Neural cell (in vitro differentiated cells): ENCODE measurements at regions not wholly inside any gene's neighbourhood (a gene's known extent, or its start where the extent isn't known, plus 50 kb on each side); places are given as distances from the start of the nearest gene placed in this dataset.
A peak's percentile ranks its signal among the peaks of the same experiment; 100 is the strongest.

Experiments
- H2AFZ ChIP-seq: fragments of 200-600, 300-800 bp; sonication (generic), shearing (Covaris generic); 2 replicates; pipeline ENCODE4 v1.6.0; 2014; ENCODE audit warnings: low read depth, mild to moderate bottlenecking, antibody characterized with exemption, low read length, moderate library complexity
- H3F3A ChIP-seq: fragments of 200-600 bp; shearing (Covaris generic); 2 replicates; pipeline ENCODE4 v1.6.1; 2016; ENCODE audit warnings: mild to moderate bottlenecking, moderate library complexity, mixed read lengths, antibody characterized with exemption, low read length; ENCODE audit not compliant: insufficient read depth, poor library complexity, severe bottlenecking
- H3K27ac ChIP-seq: fragments of 200-600, 300-800 bp; sonication (generic), shearing (Covaris generic); 2 replicates; pipeline ENCODE4 v1.5.1; 2014; ENCODE audit warnings: mild to moderate bottlenecking, low read length, moderate library complexity
- H3K27me3 ChIP-seq: fragments of 300-800, 200-600 bp; sonication (generic), shearing (Covaris generic); 2 replicates; pipeline ENCODE4 v1.6.0; 2014; ENCODE audit warnings: mild to moderate bottlenecking, low read depth, low read length, moderate library complexity; ENCODE audit not compliant: insufficient read depth
- H3K36me3 ChIP-seq: fragments of 300-800, 200-600 bp; sonication (generic), shearing (Covaris generic); 2 replicates; pipeline ENCODE4 v1.5.1; 2014; ENCODE audit warnings: mild to moderate bottlenecking, antibody characterized with exemption, low read length, moderate library complexity; ENCODE audit not compliant: insufficient read depth
- H3K4me2 ChIP-seq: fragments of 300-800, 200-600 bp; sonication (generic), shearing (Covaris generic); 2 replicates; pipeline ENCODE4 v1.6.0; 2014; ENCODE audit warnings: mild to moderate bottlenecking, low read length
- H3K4me3 ChIP-seq: fragments of 300-800, 200-600 bp; sonication (generic), shearing (Covaris generic); 2 replicates; pipeline ENCODE4 v1.5.1; 2014; ENCODE audit warnings: mild to moderate bottlenecking, low read length, moderate library complexity
- H3K79me2 ChIP-seq: fragments of 200-600 bp; shearing (Covaris generic); replicated peaks from 2 replicates; pipeline ENCODE4 v1.6.0; 2014; ENCODE audit warnings: mild to moderate bottlenecking, low read length, moderate library complexity; ENCODE audit not compliant: insufficient read depth
- H3K9ac ChIP-seq: fragments of 300-800, 200-600 bp; sonication (generic), shearing (Covaris generic); 2 replicates; pipeline ENCODE4 v1.6.1; 2016; ENCODE audit warnings: mild to moderate bottlenecking, low read length, mixed read lengths
- H3K9me2 ChIP-seq: fragments of 200-600 bp; shearing (Covaris generic); 2 replicates; pipeline ENCODE4 v1.6.1; 2016; ENCODE audit warnings: mild to moderate bottlenecking, low read length, mixed read lengths; ENCODE audit not compliant: insufficient read depth
- H3K9me3 ChIP-seq: fragments of 200-600, 300-800 bp; sonication (generic), shearing (Covaris generic); 2 replicates; pipeline ENCODE4 v1.6.1; 2016; ENCODE audit warnings: mild to moderate bottlenecking, mixed run types, low read length, moderate library complexity, mixed read lengths
- H4K20me1 ChIP-seq: fragments of 200-600 bp; shearing (Covaris generic); 2 replicates; pipeline ENCODE4 v1.6.1; 2016; ENCODE audit warnings: mild to moderate bottlenecking, mixed run types; ENCODE audit not compliant: insufficient read depth
- CTCF ChIP-seq: fragments of 450-650 bp; IDR thresholded peaks from 2 replicates; pipeline ENCODE4 v1.5.1; 2014; ENCODE audit warnings: antibody characterized with exemption, mild to moderate bottlenecking, moderate library complexity; ENCODE audit not compliant: poor library complexity, severe bottlenecking
- EP300 ChIP-seq: fragments of 450-650 bp; conservative IDR thresholded peaks from 2 replicates; pipeline ENCODE4 v1.6.1; 2014; ENCODE audit warnings: antibody characterized with exemption, mild to moderate bottlenecking, moderate library complexity; ENCODE audit not compliant: poor library complexity, severe bottlenecking
- EZH2 ChIP-seq: fragments of 200-600, 300-800 bp; shearing (Covaris generic), sonication (generic); IDR thresholded peaks from 2 replicates; pipeline ENCODE4 v1.6.1; 2014; ENCODE audit warnings: antibody characterized with exemption, low read length, borderline replicate concordance, mild to moderate bottlenecking; ENCODE audit not compliant: insufficient read depth, poor library complexity, severe bottlenecking
- MXI1 ChIP-seq: fragments of 450-650 bp; conservative IDR thresholded peaks from 2 replicates; pipeline ENCODE4 v1.6.1; 2014; ENCODE audit warnings: antibody characterized with exemption, mild to moderate bottlenecking; ENCODE audit not compliant: poor library complexity, severe bottlenecking
- POLR2AphosphoS5 ChIP-seq: IDR thresholded peaks from 2 replicates; pipeline ENCODE4 v1.6.1; 2012
- RAD21 ChIP-seq: fragments of 450-650 bp; conservative IDR thresholded peaks from 2 replicates; pipeline ENCODE4 v1.6.1; 2014; ENCODE audit warnings: antibody characterized with exemption, mild to moderate bottlenecking, moderate library complexity
- SMC3 ChIP-seq: fragments of 450-650 bp; conservative IDR thresholded peaks from 2 replicates; pipeline ENCODE4 v1.6.1; 2014; ENCODE audit warnings: antibody characterized with exemption, mild to moderate bottlenecking, moderate library complexity; ENCODE audit not compliant: poor library complexity
- TAF1 ChIP-seq: IDR thresholded peaks from 2 replicates; pipeline ENCODE4 v1.6.1; 2012; ENCODE audit warnings: low read depth
- TF ChIP-seq, protein P1 (sequence below): IDR thresholded peaks from 2 replicates; pipeline ENCODE4 v1.6.1; 2012; ENCODE audit warnings: borderline replicate concordance

- H3K36me3 ChIP-seq: no peaks in the 10 kb centered on the region
- H3K79me2 ChIP-seq: no peaks in the 10 kb centered on the region
- TF ChIP-seq, protein P1, sequence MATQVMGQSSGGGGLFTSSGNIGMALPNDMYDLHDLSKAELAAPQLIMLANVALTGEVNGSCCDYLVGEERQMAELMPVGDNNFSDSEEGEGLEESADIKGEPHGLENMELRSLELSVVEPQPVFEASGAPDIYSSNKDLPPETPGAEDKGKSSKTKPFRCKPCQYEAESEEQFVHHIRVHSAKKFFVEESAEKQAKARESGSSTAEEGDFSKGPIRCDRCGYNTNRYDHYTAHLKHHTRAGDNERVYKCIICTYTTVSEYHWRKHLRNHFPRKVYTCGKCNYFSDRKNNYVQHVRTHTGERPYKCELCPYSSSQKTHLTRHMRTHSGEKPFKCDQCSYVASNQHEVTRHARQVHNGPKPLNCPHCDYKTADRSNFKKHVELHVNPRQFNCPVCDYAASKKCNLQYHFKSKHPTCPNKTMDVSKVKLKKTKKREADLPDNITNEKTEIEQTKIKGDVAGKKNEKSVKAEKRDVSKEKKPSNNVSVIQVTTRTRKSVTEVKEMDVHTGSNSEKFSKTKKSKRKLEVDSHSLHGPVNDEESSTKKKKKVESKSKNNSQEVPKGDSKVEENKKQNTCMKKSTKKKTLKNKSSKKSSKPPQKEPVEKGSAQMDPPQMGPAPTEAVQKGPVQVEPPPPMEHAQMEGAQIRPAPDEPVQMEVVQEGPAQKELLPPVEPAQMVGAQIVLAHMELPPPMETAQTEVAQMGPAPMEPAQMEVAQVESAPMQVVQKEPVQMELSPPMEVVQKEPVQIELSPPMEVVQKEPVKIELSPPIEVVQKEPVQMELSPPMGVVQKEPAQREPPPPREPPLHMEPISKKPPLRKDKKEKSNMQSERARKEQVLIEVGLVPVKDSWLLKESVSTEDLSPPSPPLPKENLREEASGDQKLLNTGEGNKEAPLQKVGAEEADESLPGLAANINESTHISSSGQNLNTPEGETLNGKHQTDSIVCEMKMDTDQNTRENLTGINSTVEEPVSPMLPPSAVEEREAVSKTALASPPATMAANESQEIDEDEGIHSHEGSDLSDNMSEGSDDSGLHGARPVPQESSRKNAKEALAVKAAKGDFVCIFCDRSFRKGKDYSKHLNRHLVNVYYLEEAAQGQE: no peak
- no peak for TF ChIP-seq EP300
- TF ChIP-seq TAF1: no peak
- no peak for TF ChIP-seq RAD21
- no peak for TF ChIP-seq POLR2AphosphoS5
- no peak for TF ChIP-seq MXI1
- TF ChIP-seq SMC3: no peak
- TF ChIP-seq CTCF: no peak
- no peak for TF ChIP-seq EZH2
- no peaks in the 10 kb centered on the region for H3K9me2 ChIP-seq
- no peak overlapping the region for H3K4me2 ChIP-seq
- no peaks in the 10 kb centered on the region for H3K9me3 ChIP-seq
- no peaks in the 10 kb centered on the region for H3K27me3 ChIP-seq
- H3F3A ChIP-seq: no peaks in the 10 kb centered on the region
- H3K4me3 ChIP-seq: no peak overlapping the region
- H2AFZ ChIP-seq: no peak overlapping the region
- no peak overlapping the region for H3K9ac ChIP-seq
- no peak overlapping the region for H3K27ac ChIP-seq
- no peaks in the 10 kb centered on the region for H4K20me1 ChIP-seq
Measured at GRCh38 chr18:75926811-75927210, 499.3 kb upstream of the SMIM21 start.

GRCh38 chr18:75923169-75923568 lies 495.7 kb upstream of the SMIM21 start:
- Histone ChIP-seq H3K9me3 (no peaks in the 10 kb centered on the region), H3K36me3 (no peaks in the 10 kb centered on the region), H3K27me3 (no peaks in the 10 kb centered on the region), H3K4me2 (no peak overlapping the region), H3K9ac (no peak overlapping the region), H3F3A (no peaks in the 10 kb centered on the region), H3K9me2 (no peaks in the 10 kb centered on the region), H3K4me3 (no peak overlapping the region), H3K79me2 (no peaks in the 10 kb centered on the region), H2AFZ (no peak overlapping the region), H4K20me1 (no peaks in the 10 kb centered on the region), H3K27ac (no peak overlapping the region)
- TF ChIP-seq EZH2: no peak
- no peak for TF ChIP-seq POLR2AphosphoS5
- TF ChIP-seq TAF1: no peak
- TF ChIP-seq MXI1: no peak

DNA sequence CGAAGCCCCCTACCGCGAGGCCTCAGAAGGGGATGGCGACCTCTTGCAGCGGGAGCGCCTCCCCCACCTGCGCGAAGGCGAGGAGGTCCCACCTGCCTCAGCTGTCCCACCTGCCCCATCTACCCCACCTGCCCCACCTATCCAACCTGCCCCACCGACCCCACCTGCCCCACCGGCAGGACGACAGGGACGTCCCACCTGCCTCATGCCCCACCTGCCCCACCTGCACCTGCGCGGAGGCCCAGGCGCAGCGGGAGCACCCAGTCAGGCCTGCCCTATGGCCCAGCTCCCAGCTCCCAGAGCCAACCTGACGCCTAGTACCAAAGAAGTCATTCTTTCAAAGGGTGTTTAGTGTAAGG lies 489.1 kb upstream of the SMIM21 start:
- Histone ChIP-seq H3K9me3 (no peaks in the 10 kb centered on the region), H3K9ac (peak overlapping the region; percentile 46), H3F3A (no peaks in the 10 kb centered on the region), H3K9me2 (no peaks in the 10 kb centered on the region), H3K4me2 (no peak overlapping the region), H3K27ac (no peak overlapping the region), H2AFZ (no peak overlapping the region), H3K36me3 (no peaks in the 10 kb centered on the region), H3K27me3 (no peaks in the 10 kb centered on the region), H4K20me1 (no peaks in the 10 kb centered on the region), H3K4me3 (peak overlapping the region; percentile 64), H3K79me2 (no peaks in the 10 kb centered on the region)
- TF ChIP-seq CTCF (no peak), EP300 (no peak), POLR2AphosphoS5 (no peak), MXI1 (no peak)
